Right atrium auricular region (tissue), 2 donors: ENCODE measurements at regions not wholly inside any gene's neighbourhood (a gene's known extent, or its start where the extent isn't known, plus 50 kb on each side); places are given as distances from the start of the nearest gene placed in this dataset.

Experiments used
- DNase-seq: peaks from one replicate; pipeline ENCODE4 v3.0.0-alpha.2; 2019; ENCODE audit warnings: low spot score
- H3K27ac ChIP-seq, 2 donors: fragments of 200-600 bp; sonication (generic); 1 replicate in 1 of 2; 2 replicates in 1 of 2; pipeline ENCODE4 v1.5.1; 2016 to 2019
- H3K27me3 ChIP-seq, 2 donors: fragments of 200-600 bp; sonication (generic); one replicate each; pipeline versions ENCODE4 v1.5.1 to v1.6.0; 2017 to 2019
- H3K36me3 ChIP-seq: fragments of 200-600 bp; sonication (generic); one replicate; pipeline ENCODE4 v1.5.1; 2016
- H3K4me1 ChIP-seq, 2 donors: fragments of 200-600 bp; sonication (generic); one replicate each; pipeline versions ENCODE4 v1.5.1 to v1.6.0; 2017 to 2019
- H3K4me3 ChIP-seq, 2 donors: fragments of 200-600 bp; sonication (generic); 1 replicate in 1 of 2; 2 replicates in 1 of 2; pipeline ENCODE4 v1.5.1; 2017 to 2019; ENCODE audit warnings: mild to moderate bottlenecking in 1 of 2, moderate library complexity in 1 of 2
- H3K9me3 ChIP-seq, 2 donors: fragments of 200-600 bp; sonication (generic); one replicate each; pipeline ENCODE4 v1.5.1; 2019
- CTCF ChIP-seq, 2 donors: fragments of 200-600 bp; sonication (generic); IDR thresholded peaks; one replicate each; pipeline ENCODE4 v1.5.1; 2019; ENCODE audit warnings: antibody characterized with exemption in 2 of 2

- no peak for DNase-seq
- TF ChIP-seq CTCF (IDR thresholded peaks at IDR 0.05) = no peak
- no peaks in the 10 kb centered on the region for H3K27me3 ChIP-seq
- H3K4me3 ChIP-seq = no peak overlapping the region
- peaks cover 0 to 19% of the 10 kb centered on the region in 2 donors for H3K4me1 ChIP-seq
- peak overlapping the region; percentile 70 to 72 for H3K27ac ChIP-seq
- no peaks in the 10 kb centered on the region for H3K9me3 ChIP-seq
- no peaks in the 10 kb centered on the region for H3K36me3 ChIP-seq
Measured at GRCh38 chr6:111972745-111973117, 81.2 kb upstream of the CCN6 start.

GRCh38 chr6:111973118-111973761 is 80.7 kb upstream of the CCN6 start:
- Histone ChIP-seq H3K36me3 (no peaks in the 10 kb centered on the region), H3K4me3 (no peak overlapping the region), H3K27ac (peak overlapping the region; percentile 70 to 72), H3K4me1 (peaks cover 0 to 19% of the 10 kb centered on the region in 2 donors), H3K27me3 (no peaks in the 10 kb centered on the region), H3K9me3 (no peaks in the 10 kb centered on the region)
- DNase-seq = peak; percentile 83
- no peak for TF ChIP-seq CTCF (IDR thresholded peaks at IDR 0.05)

GRCh38 chr6:111973927-111974639 is 79.8 kb upstream of the CCN6 start:
- Histone ChIP-seq H3K27ac (peak overlapping the region; percentile 70 to 72), H3K27me3 (no peaks in the 10 kb centered on the region)

GRCh38 chr6:111975466-111975865 is 78.4 kb upstream of the CCN6 start:
- no peak overlapping the region for H3K27ac ChIP-seq
- H3K4me3 ChIP-seq = no peak overlapping the region
- H3K36me3 ChIP-seq = no peaks in the 10 kb centered on the region
- H3K27me3 ChIP-seq = no peaks in the 10 kb centered on the region
- peaks cover 0 to 19% of the 10 kb centered on the region in 2 donors for H3K4me1 ChIP-seq
- no peak for DNase-seq
- H3K9me3 ChIP-seq = no peaks in the 10 kb centered on the region
- no peak for TF ChIP-seq CTCF (IDR thresholded peaks at IDR 0.05)

More at GRCh38 chr6:111973927-111974639, 79.8 kb upstream of the CCN6 start:
- H3K4me1 ChIP-seq = peaks cover 0 to 19% of the 10 kb centered on the region in 2 donors
- no peak overlapping the region for H3K4me3 ChIP-seq
- no peak for DNase-seq
- H3K36me3 ChIP-seq = no peaks in the 10 kb centered on the region
- no peak for TF ChIP-seq CTCF (IDR thresholded peaks at IDR 0.05)
- no peaks in the 10 kb centered on the region for H3K9me3 ChIP-seq

- H3K9me3 ChIP-seq = no peaks in the 10 kb centered on the region
- no peak overlapping the region for H3K4me3 ChIP-seq
- no peak overlapping the region for H3K27ac ChIP-seq
- no peak for TF ChIP-seq CTCF (IDR thresholded peaks at IDR 0.05)
- H3K4me1 ChIP-seq = peaks cover 0 to 19% of the 10 kb centered on the region in 2 donors
- H3K36me3 ChIP-seq = no peaks in the 10 kb centered on the region
- no peaks in the 10 kb centered on the region for H3K27me3 ChIP-seq
- no peak for DNase-seq
Measured at GRCh38 chr6:111976139-111976538, 77.8 kb upstream of the CCN6 start.
